ENCODE measurements at regions not wholly inside any gene's neighbourhood (a gene's known extent, or its start where the extent isn't known, plus 50 kb on each side); places are given as distances from the start of the nearest gene placed in this dataset.

GRCh38 chr1:219340796-219341195 is 167.1 kb downstream of the LYPLAL1 start:
- H3K9me3 ChIP-seq = peaks cover 0 to 19% (median under 1%) of the 10 kb centered on the region in 12 donors
- 73 to 85% (median 81%) methylated on average over 1 of the region's 1 CpG for whole genome bisulfite sequencing, 4 donors
- intact Hi-C loops (cut with DNase I) = no loop called here

GRCh38 chr1:219339466-219339865 is 165.8 kb downstream of the LYPLAL1 start:
- intact Hi-C loops (cut with DNase I) = no loop called here
- H3K36me3 ChIP-seq = no peaks in the 10 kb centered on the region
- DNase-seq (no peak), ATAC-seq (no peak)
- H3K4me1 ChIP-seq = no peaks in the 10 kb centered on the region
- peaks cover 0 to 10% (median 0%) of the 10 kb centered on the region in 12 donors for H3K9me3 ChIP-seq
- no peak for TF ChIP-seq POLR2A (IDR thresholded peaks at IDR 0.05)
- TF ChIP-seq CTCF (IDR thresholded peaks at IDR 0.05) = no peak
- WGBS, 4 donors = 18 to 42% (median 34%) methylated on average over 1 of the region's 1 CpG
- no peak overlapping the region for H3K4me3 ChIP-seq
- no peak overlapping the region for H3K27ac ChIP-seq
- no peaks in the 10 kb centered on the region for H3K27me3 ChIP-seq

More at GRCh38 chr1:219340796-219341195, 167.1 kb downstream of the LYPLAL1 start:
- no peak for DNase-seq
- no peak for ATAC-seq
- no peaks in the 10 kb centered on the region for H3K27me3 ChIP-seq
- no peak overlapping the region for H3K27ac ChIP-seq
- TF ChIP-seq POLR2A (IDR thresholded peaks at IDR 0.05) (no peak), CTCF (IDR thresholded peaks at IDR 0.05) (no peak)
- no peak overlapping the region for H3K4me3 ChIP-seq
- H3K36me3 ChIP-seq = no peaks in the 10 kb centered on the region
- no peaks in the 10 kb centered on the region for H3K4me1 ChIP-seq

DNA sequence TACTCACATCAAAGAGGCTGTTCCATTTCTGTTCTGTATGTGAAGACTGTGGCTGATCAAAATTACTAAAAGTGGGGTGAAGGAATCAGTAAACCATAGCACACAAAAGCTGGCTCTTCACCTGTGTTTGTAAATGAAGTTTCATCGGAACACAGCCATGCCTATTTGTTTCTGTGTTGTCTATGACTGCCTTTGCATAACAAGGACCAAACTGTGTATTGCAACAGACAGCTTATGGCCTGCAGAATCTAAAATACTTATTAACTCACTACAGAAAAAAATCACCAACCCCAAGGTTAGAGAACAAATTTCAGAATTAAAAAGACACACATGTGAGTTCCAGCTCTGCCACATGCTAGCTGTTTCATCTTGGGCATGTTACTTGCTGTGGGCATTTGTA is 163.9 kb downstream of the LYPLAL1 start:
- no peak for TF ChIP-seq CTCF (IDR thresholded peaks at IDR 0.05)
- no peak for TF ChIP-seq POLR2A (IDR thresholded peaks at IDR 0.05)
- intact Hi-C loops (cut with DNase I) = no loop called here
- ATAC-seq (no peak), DNase-seq (no peak)
- WGBS, 4 donors = 95 to 100% (median 97%) methylated on average over 1 of the region's 1 CpG
- H3K27ac ChIP-seq = no peak overlapping the region
- H3K4me1 ChIP-seq = no peaks in the 10 kb centered on the region
- H3K9me3 ChIP-seq = peaks cover 0 to 10% (median 0%) of the 10 kb centered on the region in 12 donors
- no peaks in the 10 kb centered on the region for H3K27me3 ChIP-seq
- H3K4me3 ChIP-seq = no peak overlapping the region
- no peaks in the 10 kb centered on the region for H3K36me3 ChIP-seq

- Histone ChIP-seq H3K36me3 (no peaks in the 10 kb centered on the region), H3K4me3 (no peak overlapping the region), H3K27me3 (no peaks in the 10 kb centered on the region), H3K27ac (no peak overlapping the region), H3K9me3 (no peaks in the 10 kb centered on the region), H3K4me1 (peaks cover 0 to 5% (median 0%) of the 10 kb centered on the region in 12 donors)
- DNase-seq = no peak
- no peak for TF ChIP-seq CTCF (IDR thresholded peaks at IDR 0.05)
- no peak for TF ChIP-seq POLR2A (IDR thresholded peaks at IDR 0.05)
- intact Hi-C loops (cut with DNase I) = no loop called here
- no peak for ATAC-seq
- 83 to 98% (median 91%) methylated on average over 1 of the region's 1 CpG for WGBS, 4 donors
Measured at GRCh38 chr1:219333626-219334025, 159.9 kb downstream of the LYPLAL1 start.

Data from heart left ventricle (tissue), 16 donors.